H1 (cell line): ENCODE measurements at regions not wholly inside any gene's neighbourhood (a gene's known extent, or its start where the extent isn't known, plus 50 kb on each side); places are given as distances from the start of the nearest gene placed in this dataset.

Experiments used
- CTCF ChIA-PET: fragments of 300-600 bp; sonication (Branson Sonifier 250); formaldehyde crosslinking; loops from one replicate; lab custom pipeline; 2021; ENCODE audit not compliant: partially characterized antibody; lab: Charles Lee
- POLR2A ChIA-PET: fragments of 300-600 bp; sonication (Branson Sonifier 250); formaldehyde crosslinking; loops from one replicate; lab custom pipeline; 2021; ENCODE audit warnings: inconsistent platforms; ENCODE audit not compliant: partially characterized antibody; lab: Charles Lee
- DNase-seq, 2 experiments: peaks; one replicate each; pipeline versions ENCODE4 v3.0.0 to v3.0.0-alpha.2; 2010 to 2022; ENCODE audit warnings: low spot score in 2 of 2, low read depth in 1 of 2, mixed read lengths in 1 of 2
- FAIRE-seq: peaks from 2 replicates; lab custom pipeline; 2011; peaks lifted over from hg19 to GRCh38; lab: Jason Lieb, UNC
- H2AFZ ChIP-seq: 2 replicates; pipeline ENCODE4 v1.8.1; 2012; ENCODE audit warnings: low read length, inconsistent platforms
- H2AK5ac ChIP-seq: 2 replicates; pipeline ENCODE4 v1.6.1; 2013; ENCODE audit warnings: low read depth, low read length
- H2BK120ac ChIP-seq: replicated peaks from 2 replicates; pipeline ENCODE3; 2013; ENCODE audit warnings: low read depth, low read length, inconsistent platforms
- H2BK12ac ChIP-seq: 2 replicates; pipeline ENCODE4 v1.6.1; 2013; ENCODE audit warnings: low read depth, low read length
- H2BK15ac ChIP-seq: 2 replicates; pipeline ENCODE4 v1.6.1; 2013; ENCODE audit warnings: low read length
- H2BK20ac ChIP-seq: 2 replicates; pipeline ENCODE4 v1.6.1; 2013; ENCODE audit warnings: low read length
- H2BK5ac ChIP-seq: 2 replicates; pipeline ENCODE4 v1.6.1; 2013; ENCODE audit warnings: low read depth, low read length
- H3K14ac ChIP-seq: 2 replicates; pipeline ENCODE4 v1.6.1; 2013; ENCODE audit warnings: inconsistent platforms; ENCODE audit not compliant: insufficient read length
- H3K18ac ChIP-seq: 2 replicates; pipeline ENCODE4 v1.6.1; 2013; ENCODE audit warnings: low read length; ENCODE audit errors: extremely low read depth
- H3K23ac ChIP-seq: 2 replicates; pipeline ENCODE4 v1.6.1; 2013; ENCODE audit warnings: inconsistent platforms; ENCODE audit not compliant: insufficient read length
- H3K23me2 ChIP-seq: 2 replicates; pipeline ENCODE4 v1.6.1; 2013; ENCODE audit warnings: low read depth, low read length
- H3K27ac ChIP-seq: 2 replicates; pipeline ENCODE4 v1.6.1; 2011; ENCODE audit warnings: low read depth, low read length, inconsistent platforms
- H3K27me3 ChIP-seq, 4 experiments: replicated peaks in 1 of 4; 1 replicate in 1 of 4; 2 replicates in 3 of 4; pipeline versions ENCODE4 v1.6.1 to v1.8.1; 2011 to 2013; ENCODE audit warnings: low read length in 3 of 4, mild to moderate bottlenecking in 3 of 4, inconsistent platforms in 2 of 4, mixed read lengths in 2 of 4, moderate library complexity in 1 of 4; ENCODE audit not compliant: control insufficient read depth in 3 of 4, insufficient read depth in 3 of 4; ENCODE audit errors: extremely low read depth in 1 of 4
- H3K36me3 ChIP-seq, 4 experiments: 2 replicates each; pipeline versions ENCODE4 v1.6.1 to v1.8.1; 2011 to 2013; ENCODE audit warnings: mild to moderate bottlenecking in 4 of 4, low read length in 3 of 4, moderate library complexity in 2 of 4, control low read depth in 1 of 4, inconsistent platforms in 1 of 4; ENCODE audit not compliant: insufficient read depth in 4 of 4, control insufficient read depth in 2 of 4
- H3K4ac ChIP-seq: replicated peaks from 2 replicates; pipeline ENCODE3; 2013; ENCODE audit warnings: low read length, low read depth, mixed read lengths, inconsistent platforms; ENCODE audit not compliant: insufficient read length
- H3K4me1 ChIP-seq, 4 experiments: replicated peaks in 1 of 4; 1 replicate in 1 of 4; 2 replicates in 3 of 4; pipeline versions ENCODE4 v1.6.1 to v1.8.1; 2011 to 2013; ENCODE audit warnings: low read length in 3 of 4, inconsistent platforms in 2 of 4, mixed read lengths in 1 of 4; ENCODE audit not compliant: insufficient read depth in 4 of 4, control insufficient read depth in 3 of 4
- H3K4me2 ChIP-seq, 2 experiments: 2 replicates each; pipeline versions ENCODE4 v1.6.1 to v1.8.1; 2011 to 2013; ENCODE audit warnings: low read depth in 2 of 2, low read length in 2 of 2, control low read depth in 1 of 2, inconsistent platforms in 1 of 2, mild to moderate bottlenecking in 1 of 2; ENCODE audit not compliant: insufficient read depth in 1 of 2
- H3K4me3 ChIP-seq, 4 experiments: fragments of 200-600, 300-600 bp in 1 of 4; sonication (generic), shearing (Covaris generic), sonication (Bioruptor Twin) in 1 of 4; 2 replicates each; pipeline versions ENCODE4 v1.5.1 to v1.8.1; 2011 to 2016; ENCODE audit warnings: low read length in 4 of 4, low read depth in 3 of 4, control low read depth in 2 of 4, inconsistent platforms in 2 of 4, mild to moderate bottlenecking in 2 of 4, mixed read lengths in 1 of 4, moderate library complexity in 1 of 4; ENCODE audit not compliant: insufficient read depth in 2 of 4; ENCODE audit errors: extremely low read depth in 1 of 4
- H3K56ac ChIP-seq: replicated peaks from 2 replicates; pipeline ENCODE3; 2013; ENCODE audit warnings: low read depth, mild to moderate bottlenecking, mixed read lengths, low read length, inconsistent platforms; ENCODE audit not compliant: insufficient read length
- H3K79me1 ChIP-seq: 2 replicates; pipeline ENCODE4 v1.6.1; 2013; ENCODE audit warnings: low read depth, low read length, control low read depth
- H3K79me2 ChIP-seq, 2 experiments: 2 replicates each; pipeline versions ENCODE4 v1.6.1 to v1.8.1; 2012 to 2013; ENCODE audit warnings: low read length in 2 of 2, mild to moderate bottlenecking in 2 of 2, inconsistent platforms in 1 of 2; ENCODE audit not compliant: insufficient read depth in 2 of 2, control insufficient read depth in 1 of 2
- H3K9ac ChIP-seq, 4 experiments: replicated peaks in 1 of 4; 1 replicate in 1 of 4; 2 replicates in 3 of 4; pipeline versions ENCODE4 v1.6.1 to v1.8.1; 2011 to 2013; ENCODE audit warnings: low read depth in 3 of 4, low read length in 3 of 4, control low read depth in 2 of 4, mild to moderate bottlenecking in 2 of 4, moderate library complexity in 2 of 4, inconsistent platforms in 1 of 4; ENCODE audit errors: extremely low read depth in 1 of 4
- H3K9me3 ChIP-seq, 2 experiments: 2 replicates each; pipeline versions ENCODE4 v1.6.1 to v1.8.1; 2012 to 2013; ENCODE audit warnings: mild to moderate bottlenecking in 2 of 2, moderate library complexity in 2 of 2, control low read depth in 1 of 2, inconsistent platforms in 1 of 2, low read depth in 1 of 2, low read length in 1 of 2, mixed read lengths in 1 of 2; ENCODE audit not compliant: insufficient read depth in 2 of 2
- H4K20me1 ChIP-seq, 2 experiments: replicated peaks in 1 of 2; 2 replicates each; pipeline versions ENCODE3 to v1.8.1; 2011 to 2013; ENCODE audit warnings: inconsistent platforms in 2 of 2, low read length in 2 of 2, mild to moderate bottlenecking in 1 of 2; ENCODE audit not compliant: insufficient read depth in 2 of 2, control insufficient read depth in 1 of 2
- H4K5ac ChIP-seq: 2 replicates; pipeline ENCODE4 v1.6.1; 2013; ENCODE audit warnings: low read length, low read depth, mixed read lengths, inconsistent platforms; ENCODE audit not compliant: insufficient read length
- H4K8ac ChIP-seq: 2 replicates; pipeline ENCODE4 v1.8.0; 2013; ENCODE audit warnings: mild to moderate bottlenecking, moderate library complexity, low read length, inconsistent platforms; ENCODE audit not compliant: insufficient read depth; ENCODE audit errors: extremely low read depth
- H4K91ac ChIP-seq: replicated peaks from 2 replicates; pipeline ENCODE3; 2013; ENCODE audit warnings: low read length, mixed read lengths, inconsistent platforms; ENCODE audit not compliant: insufficient read length
- BACH1 ChIP-seq: IDR thresholded peaks from 2 replicates; pipeline ENCODE4 v1.6.1; 2012; ENCODE audit warnings: low read length, improper control_type of control experiment
- CBX5 ChIP-seq: fragments of 300-800, 300-1000 bp; sonication (generic); IDR thresholded peaks from 2 replicates; pipeline ENCODE4 v1.7.1; 2016; ENCODE audit warnings: antibody characterized with exemption, low read length, low read depth
- CBX8 ChIP-seq: fragments of 300-800, 300-1000 bp; sonication (generic); IDR thresholded peaks from 2 replicates; pipeline ENCODE4 v1.7.1; 2016; ENCODE audit warnings: low read depth, low read length, borderline replicate concordance
- CEBPB ChIP-seq: IDR thresholded peaks from 2 replicates; pipeline ENCODE4 v1.6.1; 2012; ENCODE audit warnings: low read depth, low read length
- CHD2 ChIP-seq: IDR thresholded peaks from 2 replicates; pipeline ENCODE4 v1.6.1; 2012; ENCODE audit warnings: low read length, improper control_type of control experiment
- CREB1 ChIP-seq: IDR thresholded peaks from 2 replicates; pipeline ENCODE4 v1.6.1; 2012; ENCODE audit warnings: inconsistent platforms
- CTBP2 ChIP-seq: IDR thresholded peaks from 2 replicates; pipeline ENCODE4 v1.7.0; 2011; ENCODE audit warnings: borderline replicate concordance, mild to moderate bottlenecking, moderate library complexity, mixed read lengths, low read length; ENCODE audit not compliant: insufficient read depth, insufficient read length
- EGR1 ChIP-seq: IDR thresholded peaks from 2 replicates; pipeline ENCODE4 v1.6.1; 2011; ENCODE audit warnings: low read depth, low read length, borderline replicate concordance
- HDAC6 ChIP-seq: IDR thresholded peaks from one replicate; pipeline ENCODE4 v1.7.1; 2012; ENCODE audit warnings: low read depth, mild to moderate bottlenecking, inconsistent platforms, low read length, moderate library complexity
- MAFK ChIP-seq: IDR thresholded peaks from 2 replicates; pipeline ENCODE4 v1.6.1; 2012; ENCODE audit warnings: low read depth, mild to moderate bottlenecking, improper control_type of control experiment, low read length
- POU5F1 ChIP-seq: IDR thresholded peaks from 2 replicates; pipeline ENCODE4 v1.6.1; 2011; ENCODE audit warnings: low read depth, mild to moderate bottlenecking, low read length, moderate library complexity
- RBBP5 ChIP-seq: IDR thresholded peaks from 2 replicates; pipeline ENCODE4 v1.7.1; 2012; ENCODE audit warnings: low read depth, mild to moderate bottlenecking, inconsistent platforms, low read length, moderate library complexity, borderline replicate concordance
- RFX5 ChIP-seq: IDR thresholded peaks from 2 replicates; pipeline ENCODE4 v1.6.1; 2011; ENCODE audit warnings: low read depth, low read length, improper control_type of control experiment, borderline replicate concordance
- SIRT6 ChIP-seq: IDR thresholded peaks from one replicate; pipeline ENCODE4 v1.7.1; 2012; ENCODE audit warnings: low read length, inconsistent platforms
- SP4 ChIP-seq: IDR thresholded peaks from 2 replicates; pipeline ENCODE4 v1.6.1; 2012; ENCODE audit warnings: low read length, inconsistent platforms
- SUZ12 ChIP-seq: fragments of 200-600 bp; sonication (generic); IDR thresholded peaks from 2 replicates; pipeline ENCODE4 v1.6.1; 2012; ENCODE audit warnings: mild to moderate bottlenecking, inconsistent platforms, low read length, moderate library complexity, mixed read lengths
- ZNF274 ChIP-seq: IDR thresholded peaks from 2 replicates; pipeline ENCODE4 v1.7.0; 2012; ENCODE audit warnings: low read length, borderline replicate concordance; ENCODE audit errors: extremely low read depth
- WGBS, 2 experiments: shearing (Covaris generic) in 1 of 2; methylation state at CpG; one replicate each; pipeline versions ENCODE4 v1.1.6 to v1.1.7; 2013 to 2015; ENCODE audit warnings: low lambda C conversion rate in 2 of 2, mixed read lengths in 2 of 2, inconsistent platforms in 1 of 2, low coverage in 1 of 2, missing lambda C conversion rate in 1 of 2; ENCODE audit not compliant: insufficient replicate concordance in 2 of 2, insufficient coverage in 1 of 2, insufficient read length in 1 of 2; ENCODE audit errors: extremely low coverage in 1 of 2, missing lambda C conversion rate in 1 of 2; 5-methylcytosine and 5-hydroxymethylcytosine counted together

- Histone ChIP-seq H3K79me2 (no peaks in the 10 kb centered on the region), H2BK12ac (no peak overlapping the region), H4K5ac (no peak overlapping the region), H3K56ac (no peak overlapping the region), H3K23me2 (peaks cover 3% of the 10 kb centered on the region; the same call in 1 of the 2 replicates), H3K18ac (no peak overlapping the region), H3K27ac (no peak overlapping the region), H4K20me1 (no peaks in the 10 kb centered on the region), H4K8ac (no peak overlapping the region), H3K9me3 (no peaks in the 10 kb centered on the region), H2BK5ac (no peak overlapping the region), H2BK20ac (no peak overlapping the region), H3K4me3 (no peak overlapping the region), H3K9ac (no peak overlapping the region), H3K4ac (no peak overlapping the region), H3K36me3 (no peaks in the 10 kb centered on the region), H3K23ac (no peak overlapping the region), H3K4me2 (no peak overlapping the region), H4K91ac (no peak overlapping the region), H3K4me1 (peaks cover 4 to 10% (median 8%) of the 10 kb centered on the region in 4 experiments; a peak in 6 of 7 replicates), H3K79me1 (no peaks in the 10 kb centered on the region), H2AFZ (no peak overlapping the region), H2BK15ac (no peak overlapping the region), H3K27me3 (no peaks in the 10 kb centered on the region), H2BK120ac (no peak overlapping the region), H2AK5ac (no peak overlapping the region), H3K14ac (no peak overlapping the region)
- 83% methylated on average over 4 of the region's 4 CpGs; no CpG with 5 or more reads in 1 of the 2 experiments for WGBS, 2 experiments
- no peak for DNase-seq
- ChIA-PET CTCF (interaction anchor here (0.7 to 35.5 kb wide), 13 partner anchors 9 to 244 kb away, joined by 3 to 992 read pairs (median 5); no protein-coding TSS in a partner anchor), POLR2A (interaction anchor here (1.1 kb wide), 1 partner anchor 13 kb away, joined by 3 read pairs; no protein-coding TSS in a partner anchor)
- FAIRE-seq = no peak
- TF ChIP-seq CBX8 (no peak), EGR1 (no peak), CEBPB (no peak), CHD2 (no peak), CTBP2 (no peak), BACH1 (no peak), ZNF274 (no peak), SP4 (no peak), CREB1 (no peak), CBX5 (no peak), HDAC6 (no peak), SIRT6 (no peak), SUZ12 (no peak), RFX5 (no peak), RBBP5 (no peak), MAFK (no peak), POU5F1 (no peak)
Measured at GRCh38 chr10:69714572-69714971, 84.5 kb downstream of the FAM241B start.
